ENCODE measurements at regions not wholly inside any gene's neighbourhood (a gene's known extent, or its start where the extent isn't known, plus 50 kb on each side); places are given as distances from the start of the nearest gene placed in this dataset.

GRCh38 chr4:130080872-130081451 lies 985.0 kb downstream of the C4orf33 start:
- POLR2A ChIA-PET: no interaction called here
- H3K9me3 ChIP-seq (ENCODE audit: control insufficient read depth in 1 of 2, insufficient read depth in 1 of 2, low read length in 2 of 2): no peaks in the 10 kb centered on the region
- intact Hi-C loops (cut with DNase I, micrococcal nuclease): no loop called here
- Mint-ChIP-seq H3K4me1 (ENCODE audit: low read depth) (no peaks in the 10 kb centered on the region), H3K27me3 (no peaks in the 10 kb centered on the region), H3K4me3 (no peak overlapping the region), H3K9me3 (peaks cover 3% of the 10 kb centered on the region), H3K27ac (no peak overlapping the region), H3K36me3 (ENCODE audit: low read depth) (no peaks in the 10 kb centered on the region)
- DNase-seq: no peak
- no peak overlapping the region for H3K4me3 ChIP-seq (ENCODE audit: low read length)
- no peaks in the 10 kb centered on the region for H3K27me3 ChIP-seq (ENCODE audit: control insufficient read depth in 1 of 2, insufficient read depth in 2 of 2, low read length in 2 of 2)
- CTCF ChIA-PET: no interaction called here
- H3K27ac ChIP-seq (ENCODE audit: low read depth in 1 of 2, low read length in 2 of 2): no peak overlapping the region
- TF ChIP-seq CTCF (IDR thresholded peaks at IDR 0.05): no peak
- ATAC-seq (ENCODE audit: poor library complexity): no peak
- no peaks in the 10 kb centered on the region for H3K4me1 ChIP-seq (ENCODE audit: insufficient read depth, low read length)
- H3K36me3 ChIP-seq (ENCODE audit: insufficient read depth, low read length): no peaks in the 10 kb centered on the region

- peaks cover 0 to 8% of the 10 kb centered on the region in 2 experiments for H3K9me3 ChIP-seq (ENCODE audit: control insufficient read depth in 1 of 2, insufficient read depth in 1 of 2, low read length in 2 of 2)
- POLR2A ChIA-PET: no interaction called here
- ATAC-seq (ENCODE audit: poor library complexity) (no peak), DNase-seq (peak in 1 of 14 experiments; percentile 3)
- Mint-ChIP-seq H3K27ac (no peak overlapping the region), H3K4me3 (no peak overlapping the region), H3K27me3 (no peaks in the 10 kb centered on the region), H3K4me1 (ENCODE audit: low read depth) (no peaks in the 10 kb centered on the region), H3K36me3 (ENCODE audit: low read depth) (no peaks in the 10 kb centered on the region), H3K9me3 (no peaks in the 10 kb centered on the region)
- no peak overlapping the region for H3K4me3 ChIP-seq (ENCODE audit: low read length)
- no peaks in the 10 kb centered on the region for H3K36me3 ChIP-seq (ENCODE audit: insufficient read depth, low read length)
- no peak for TF ChIP-seq CTCF (IDR thresholded peaks at IDR 0.05)
- no peaks in the 10 kb centered on the region for H3K27me3 ChIP-seq (ENCODE audit: control insufficient read depth in 1 of 2, insufficient read depth in 2 of 2, low read length in 2 of 2)
- no peaks in the 10 kb centered on the region for H3K4me1 ChIP-seq (ENCODE audit: insufficient read depth, low read length)
- no peak overlapping the region for H3K27ac ChIP-seq (ENCODE audit: low read depth in 1 of 2, low read length in 2 of 2)
- intact Hi-C loops (cut with DNase I, micrococcal nuclease): no loop called here
- CTCF ChIA-PET: no interaction called here
These were observed 994.5 kb downstream of the C4orf33 start for GRCh38 chr4:130090427-130090826.

DNA sequence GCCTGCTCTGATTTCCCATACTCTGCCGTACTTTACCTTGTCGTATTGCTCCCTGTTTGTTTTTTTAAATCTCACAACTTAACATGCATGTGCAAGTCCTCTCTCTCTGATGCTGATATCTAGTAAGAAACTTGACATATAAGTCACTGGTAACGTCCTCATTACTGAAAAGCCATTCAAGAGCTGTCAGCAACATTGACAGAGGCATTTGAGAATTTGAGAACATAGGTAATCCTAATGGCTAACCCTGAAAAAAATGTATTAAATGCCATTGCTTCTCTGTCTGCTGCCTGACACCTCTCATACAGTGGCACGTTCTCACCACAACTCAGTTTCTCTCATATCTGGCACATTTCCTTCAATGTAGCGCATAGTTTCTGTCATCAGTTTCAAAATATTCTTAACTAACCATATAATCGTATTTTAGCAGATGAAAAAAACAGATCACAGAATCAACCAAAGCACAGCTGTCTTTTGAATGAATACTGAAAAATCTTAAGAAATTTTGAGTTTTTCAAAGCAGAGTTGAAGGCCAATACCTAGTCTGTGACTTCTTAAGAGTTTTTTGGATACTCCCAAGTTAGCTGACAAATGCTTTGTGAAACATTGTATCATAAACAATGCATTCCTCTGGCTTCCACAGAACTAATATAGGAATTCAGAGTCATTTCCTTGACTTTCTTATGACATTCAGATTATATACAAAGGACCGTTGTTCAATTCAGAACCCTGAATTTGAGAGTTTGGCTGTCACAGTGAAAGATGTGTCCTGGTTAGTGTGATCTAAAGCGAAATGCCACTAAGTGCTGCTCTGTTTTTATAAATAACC lies 996.4 kb downstream of the C4orf33 start:
- no peaks in the 10 kb centered on the region for H3K27me3 Mint-ChIP-seq
- no peaks in the 10 kb centered on the region for H3K4me1 Mint-ChIP-seq (ENCODE audit: low read depth)

More for the DNA sequence above, 996.4 kb downstream of the C4orf33 start:
- intact Hi-C loops (cut with DNase I, micrococcal nuclease): no loop called here
- Histone ChIP-seq H3K27ac (ENCODE audit: low read depth in 1 of 2, low read length in 2 of 2) (no peak overlapping the region), H3K4me1 (ENCODE audit: insufficient read depth, low read length) (no peaks in the 10 kb centered on the region), H3K9me3 (ENCODE audit: control insufficient read depth in 1 of 2, insufficient read depth in 1 of 2, low read length in 2 of 2) (peaks cover 0 to 9% of the 10 kb centered on the region in 2 experiments), H3K36me3 (ENCODE audit: insufficient read depth, low read length) (no peaks in the 10 kb centered on the region), H3K27me3 (ENCODE audit: control insufficient read depth in 1 of 2, insufficient read depth in 2 of 2, low read length in 2 of 2) (no peaks in the 10 kb centered on the region), H3K4me3 (ENCODE audit: low read length) (no peak overlapping the region)
- H3K4me3 Mint-ChIP-seq: no peak overlapping the region
- CTCF ChIA-PET: no interaction called here
- no peaks in the 10 kb centered on the region for H3K36me3 Mint-ChIP-seq (ENCODE audit: low read depth)
- DNase-seq (no peak), ATAC-seq (ENCODE audit: poor library complexity) (no peak)
- POLR2A ChIA-PET: no interaction called here
- no peak overlapping the region for H3K27ac Mint-ChIP-seq
- H3K9me3 Mint-ChIP-seq: no peaks in the 10 kb centered on the region
- no peak for TF ChIP-seq CTCF (IDR thresholded peaks at IDR 0.05)

All from CD4-positive, alpha-beta T cell (primary cell).